NT2/D1 (cell line): ENCODE measurements at regions not wholly inside any gene's neighbourhood (a gene's known extent, or its start where the extent isn't known, plus 50 kb on each side); places are given as distances from the start of the nearest gene placed in this dataset.

Experiments
- DNase-seq: peaks from one replicate; pipeline ENCODE4 v3.0.0-alpha.2; 2011; ENCODE audit warnings: low read depth, low spot score
- H3K27me3 ChIP-seq: 2 replicates; pipeline ENCODE4 v1.6.0; 2011; ENCODE audit warnings: mild to moderate bottlenecking; ENCODE audit not compliant: insufficient read length, insufficient read depth
- H3K36me3 ChIP-seq: 2 replicates; pipeline ENCODE4 v1.6.1; 2011; ENCODE audit warnings: mild to moderate bottlenecking, low read length, mixed read lengths; ENCODE audit not compliant: insufficient read depth, insufficient read length
- H3K4me1 ChIP-seq: 2 replicates; pipeline ENCODE4 v1.5.1; 2011; ENCODE audit not compliant: insufficient read depth, insufficient read length
- H3K4me3 ChIP-seq: 2 replicates; pipeline ENCODE4 v1.5.1; 2011; ENCODE audit warnings: low read depth; ENCODE audit not compliant: insufficient read length
- H3K9ac ChIP-seq: 2 replicates; pipeline ENCODE4 v1.6.0; 2011; ENCODE audit warnings: low read depth; ENCODE audit not compliant: insufficient read length
- H3K9me3 ChIP-seq: 2 replicates; pipeline ENCODE4 v1.5.1; 2011; ENCODE audit warnings: mild to moderate bottlenecking, low read length; ENCODE audit not compliant: insufficient read depth
- SUZ12 ChIP-seq: IDR thresholded peaks from 2 replicates; pipeline ENCODE4 v1.6.1; 2011; ENCODE audit not compliant: insufficient read length, insufficient read depth; ENCODE audit errors: extremely low read depth
- YY1 ChIP-seq: IDR thresholded peaks from 2 replicates; pipeline ENCODE4 v1.6.1; 2011; ENCODE audit not compliant: insufficient read length, insufficient read depth
- ZNF274 ChIP-seq: IDR thresholded peaks from 2 replicates; pipeline ENCODE4 v1.6.1; 2011; ENCODE audit warnings: mild to moderate bottlenecking, low read depth, low read length

DNA sequence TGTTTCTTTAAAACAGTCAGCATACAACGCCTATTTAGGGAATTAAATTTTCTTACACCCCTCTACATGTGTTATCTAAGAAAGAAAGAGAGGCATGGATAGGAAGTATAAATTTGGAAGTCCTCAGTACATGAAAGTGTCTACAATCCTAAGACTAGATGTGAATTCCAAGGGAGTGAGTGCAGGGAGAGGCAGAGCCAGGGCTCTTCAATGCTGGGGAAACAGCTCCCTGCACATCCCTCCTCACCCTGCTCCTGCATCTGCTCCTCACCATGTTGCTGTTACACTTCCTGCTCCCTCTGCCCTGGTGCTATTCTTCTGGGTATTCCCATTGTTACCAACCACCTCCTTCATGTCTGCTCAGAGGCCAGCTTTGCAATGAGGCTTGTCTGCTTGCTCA is 229.1 kb upstream of the AKR1E2 start:
- TF ChIP-seq SUZ12, result no peak
- TF ChIP-seq ZNF274, result no peak
- TF ChIP-seq YY1, result no peak
- Histone ChIP-seq H3K9ac (no peak overlapping the region), H3K36me3 (no peaks in the 10 kb centered on the region), H3K9me3 (no peaks in the 10 kb centered on the region), H3K27me3 (no peaks in the 10 kb centered on the region), H3K4me3 (no peak overlapping the region), H3K4me1 (no peaks in the 10 kb centered on the region)
- DNase-seq, result no peak

DNA sequence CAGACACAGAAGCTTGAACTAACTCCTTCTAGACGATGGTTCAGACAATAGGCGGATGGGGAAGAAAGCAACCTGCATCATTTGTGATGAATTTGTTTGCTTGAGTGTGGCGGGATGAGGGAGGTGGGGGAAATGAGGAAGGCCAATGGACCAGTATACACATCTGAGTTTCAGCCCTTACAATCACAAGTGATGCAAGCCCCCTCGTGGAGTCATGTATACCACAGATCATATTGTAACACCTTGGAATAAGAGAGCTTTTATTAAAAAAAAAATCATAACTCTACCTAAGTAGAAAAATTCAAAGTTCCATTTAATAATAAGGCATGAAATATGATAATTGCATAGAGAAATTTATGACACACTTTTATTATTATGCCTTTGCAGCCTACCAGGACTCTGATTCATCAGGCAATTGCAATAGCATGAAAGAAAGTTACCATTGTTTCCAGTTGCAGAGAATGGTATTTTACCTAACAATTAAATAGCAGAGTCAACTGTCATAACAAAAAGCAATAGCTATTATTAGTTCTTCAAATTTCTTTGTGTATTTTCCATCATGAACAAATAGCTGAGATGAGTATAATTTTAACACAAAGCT is 230.2 kb upstream of the AKR1E2 start:
- Histone ChIP-seq H3K4me1 (no peaks in the 10 kb centered on the region), H3K36me3 (no peaks in the 10 kb centered on the region), H3K9ac (no peak overlapping the region), H3K27me3 (no peaks in the 10 kb centered on the region), H3K9me3 (no peaks in the 10 kb centered on the region), H3K4me3 (no peak overlapping the region)
- TF ChIP-seq YY1 (no peak), ZNF274 (no peak), SUZ12 (no peak)
- no peak for DNase-seq

DNA sequence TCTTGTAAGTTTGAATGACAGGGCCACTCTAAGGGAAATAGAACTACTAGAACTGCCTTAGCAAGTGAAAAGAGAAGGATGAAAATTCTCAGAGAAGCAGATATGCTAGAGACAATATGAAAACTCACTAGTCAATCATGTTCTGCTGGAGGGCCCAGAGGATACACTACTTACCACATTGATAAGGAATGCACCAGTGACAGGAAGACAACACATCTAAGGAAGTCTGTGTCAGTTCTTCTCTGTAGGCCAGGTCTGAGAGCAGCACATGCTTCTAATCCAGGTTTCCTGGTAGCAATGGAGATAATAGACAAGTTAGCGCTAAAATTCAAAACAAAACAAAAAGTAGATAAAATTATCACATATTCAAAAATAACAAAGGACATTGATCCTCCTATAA is 235.2 kb upstream of the AKR1E2 start:
- TF ChIP-seq SUZ12 (no peak), ZNF274 (no peak), YY1 (no peak)
- no peak for DNase-seq
- no peaks in the 10 kb centered on the region for H3K9me3 ChIP-seq
- H3K4me1 ChIP-seq, result no peaks in the 10 kb centered on the region
- H3K4me3 ChIP-seq, result no peak overlapping the region
- no peaks in the 10 kb centered on the region for H3K36me3 ChIP-seq
- no peaks in the 10 kb centered on the region for H3K27me3 ChIP-seq
- H3K9ac ChIP-seq, result no peak overlapping the region

DNA sequence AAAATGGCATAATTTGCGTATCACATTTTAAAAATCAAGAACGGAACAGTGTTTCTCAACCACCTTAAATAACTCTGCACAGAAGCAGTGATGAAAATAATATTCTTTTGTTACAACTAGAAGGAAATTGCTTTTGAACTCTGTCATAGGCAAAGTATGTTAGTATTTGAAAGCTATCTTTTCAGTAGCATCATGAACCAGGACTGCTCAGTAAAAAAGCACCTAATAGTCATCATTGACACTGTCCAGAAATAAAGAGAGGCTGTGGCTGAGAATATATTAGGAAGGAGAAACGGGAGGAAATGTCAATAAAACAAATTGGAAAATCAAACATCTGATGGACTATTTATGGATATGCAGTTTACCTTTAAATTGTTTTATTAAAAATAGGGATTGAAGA is 237.2 kb upstream of the AKR1E2 start:
- H3K9ac ChIP-seq, result no peak overlapping the region
- no peak for TF ChIP-seq ZNF274
- TF ChIP-seq SUZ12, result no peak
- no peak for TF ChIP-seq YY1
- DNase-seq, result no peak

DNA sequence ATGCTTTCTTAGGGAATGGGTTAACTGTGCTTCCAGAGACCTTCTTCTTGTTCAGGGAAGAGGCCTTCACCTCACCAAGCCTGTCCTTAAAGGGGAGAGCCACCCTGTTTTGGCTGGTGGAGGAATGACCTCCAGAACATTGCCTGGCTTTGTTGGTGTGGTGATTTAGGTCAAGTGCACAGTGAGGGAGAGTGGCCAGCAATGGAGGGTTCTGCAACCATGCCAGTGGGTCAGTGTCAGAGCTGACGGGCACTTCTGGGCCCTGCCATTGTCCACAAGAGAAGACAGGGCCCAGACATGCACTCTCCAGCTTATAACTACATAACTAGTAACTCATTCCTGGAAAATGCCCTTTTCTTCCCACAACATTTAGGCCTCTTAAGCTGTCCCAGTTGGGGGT is 238.5 kb upstream of the AKR1E2 start:
- Histone ChIP-seq H3K9ac (no peak overlapping the region), H3K4me1 (no peaks in the 10 kb centered on the region), H3K27me3 (no peaks in the 10 kb centered on the region), H3K36me3 (no peaks in the 10 kb centered on the region), H3K9me3 (no peaks in the 10 kb centered on the region), H3K4me3 (no peak overlapping the region)
- DNase-seq, result no peak
- no peak for TF ChIP-seq YY1
- no peak for TF ChIP-seq ZNF274
- TF ChIP-seq SUZ12, result no peak

More for the DNA sequence above, 237.2 kb upstream of the AKR1E2 start:
- Histone ChIP-seq H3K9me3 (no peaks in the 10 kb centered on the region), H3K36me3 (no peaks in the 10 kb centered on the region), H3K27me3 (no peaks in the 10 kb centered on the region), H3K4me3 (no peak overlapping the region), H3K4me1 (no peaks in the 10 kb centered on the region)

DNA sequence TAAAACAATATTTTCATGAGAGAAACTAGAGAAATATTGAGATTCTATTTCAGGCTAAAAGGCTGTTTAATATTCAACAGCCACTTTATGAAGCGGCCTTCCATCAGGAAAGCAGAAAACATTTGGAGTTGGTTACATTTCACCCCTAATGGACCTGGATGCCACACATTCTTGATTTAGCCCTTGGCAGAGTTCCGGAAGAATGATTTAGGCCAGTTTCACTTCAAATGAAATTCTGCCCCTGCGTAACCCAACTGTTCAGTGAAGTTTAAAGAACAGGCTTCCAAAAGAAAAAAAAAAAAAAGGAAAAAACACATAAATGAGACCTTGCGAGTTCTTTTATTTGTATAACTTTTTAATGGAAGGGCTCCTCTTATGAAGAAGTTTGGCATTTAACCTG is 239.2 kb upstream of the AKR1E2 start:
- H3K9ac ChIP-seq, result no peak overlapping the region
- no peak for DNase-seq
- H3K9me3 ChIP-seq, result no peaks in the 10 kb centered on the region
- no peaks in the 10 kb centered on the region for H3K4me1 ChIP-seq
- H3K36me3 ChIP-seq, result no peaks in the 10 kb centered on the region
- no peaks in the 10 kb centered on the region for H3K27me3 ChIP-seq
- no peak overlapping the region for H3K4me3 ChIP-seq
- TF ChIP-seq ZNF274 (no peak), SUZ12 (no peak), YY1 (no peak)

DNA sequence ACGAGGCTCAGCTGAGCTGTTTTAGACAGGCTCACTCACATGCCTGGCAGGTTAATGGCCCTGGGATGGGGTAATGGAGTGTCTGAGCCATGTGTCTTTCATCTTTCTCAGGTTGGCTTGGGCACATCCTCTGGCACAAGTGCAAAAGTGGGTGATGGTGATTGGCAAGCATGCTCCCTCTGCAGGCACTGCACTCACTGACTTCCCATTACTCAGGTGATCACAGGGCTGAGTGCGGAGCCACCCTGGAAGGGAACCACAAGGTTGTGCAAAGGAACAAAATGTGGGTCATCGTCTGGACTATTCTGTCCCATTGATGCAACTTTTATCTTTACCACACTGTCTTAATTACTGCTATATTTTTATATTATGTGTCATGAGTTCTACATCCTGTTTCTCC is 244.1 kb upstream of the AKR1E2 start:
- H3K4me3 ChIP-seq, result no peak overlapping the region
- no peaks in the 10 kb centered on the region for H3K36me3 ChIP-seq
- TF ChIP-seq ZNF274, result no peak
- TF ChIP-seq SUZ12, result no peak
- no peak for TF ChIP-seq YY1
- DNase-seq, result no peak
- H3K27me3 ChIP-seq, result no peaks in the 10 kb centered on the region
- no peaks in the 10 kb centered on the region for H3K9me3 ChIP-seq
- H3K4me1 ChIP-seq, result no peaks in the 10 kb centered on the region
- no peak overlapping the region for H3K9ac ChIP-seq

DNA sequence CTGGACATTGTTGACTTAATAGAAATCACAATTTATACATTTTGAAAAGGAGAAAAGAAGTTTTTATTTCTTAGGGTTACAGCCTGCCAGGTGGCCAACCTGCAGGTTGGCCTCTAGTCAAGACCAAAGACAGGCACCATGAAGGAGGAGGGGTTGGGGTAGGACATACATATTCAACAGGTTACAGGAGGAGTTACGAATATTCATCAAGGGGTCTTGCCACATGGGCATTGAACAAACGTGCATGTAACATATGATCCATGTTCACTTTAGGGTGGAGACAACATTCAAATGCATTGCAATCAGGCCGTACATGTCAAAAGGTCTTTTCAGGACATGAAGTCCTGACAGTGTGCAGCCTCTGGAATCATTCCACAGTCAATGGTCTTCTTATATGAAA is 246.2 kb upstream of the AKR1E2 start:
- H3K27me3 ChIP-seq, result no peaks in the 10 kb centered on the region
- no peak for DNase-seq
- H3K36me3 ChIP-seq, result no peaks in the 10 kb centered on the region
- H3K9ac ChIP-seq, result no peak overlapping the region
- H3K9me3 ChIP-seq, result no peaks in the 10 kb centered on the region
- no peak overlapping the region for H3K4me3 ChIP-seq
- no peak for TF ChIP-seq SUZ12
- no peak for TF ChIP-seq ZNF274
- TF ChIP-seq YY1, result no peak
- no peaks in the 10 kb centered on the region for H3K4me1 ChIP-seq
